ENCODE measurements at regions not wholly inside any gene's neighbourhood (a gene's known extent, or its start where the extent isn't known, plus 50 kb on each side); places are given as distances from the start of the nearest gene placed in this dataset.

DNA sequence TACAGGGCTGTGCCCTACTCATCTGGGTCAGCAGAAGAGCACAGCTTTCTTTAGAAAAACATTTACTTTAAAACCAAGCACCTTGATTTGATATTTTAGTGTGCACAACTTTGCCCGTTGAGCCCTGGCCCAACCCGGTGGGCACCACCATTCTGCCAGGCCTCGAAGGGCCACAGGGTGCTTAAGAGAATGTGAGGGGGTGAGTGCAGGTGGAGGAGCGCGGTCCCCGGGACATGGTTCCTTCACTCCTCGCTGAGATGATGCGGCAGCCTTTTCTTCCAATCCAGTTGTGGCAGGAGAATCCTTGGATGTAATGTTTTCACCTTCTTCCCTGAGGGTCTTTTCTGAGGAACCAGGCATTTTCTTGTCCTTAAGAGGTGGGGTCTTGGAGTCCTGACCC lies 119.0 kb downstream of the RPIA start:
- in situ Hi-C loops (cut with HindIII; ENCODE audit: low pct_ligation_motif_present, low sequenced_read_pairs) = no loop called here

DNA sequence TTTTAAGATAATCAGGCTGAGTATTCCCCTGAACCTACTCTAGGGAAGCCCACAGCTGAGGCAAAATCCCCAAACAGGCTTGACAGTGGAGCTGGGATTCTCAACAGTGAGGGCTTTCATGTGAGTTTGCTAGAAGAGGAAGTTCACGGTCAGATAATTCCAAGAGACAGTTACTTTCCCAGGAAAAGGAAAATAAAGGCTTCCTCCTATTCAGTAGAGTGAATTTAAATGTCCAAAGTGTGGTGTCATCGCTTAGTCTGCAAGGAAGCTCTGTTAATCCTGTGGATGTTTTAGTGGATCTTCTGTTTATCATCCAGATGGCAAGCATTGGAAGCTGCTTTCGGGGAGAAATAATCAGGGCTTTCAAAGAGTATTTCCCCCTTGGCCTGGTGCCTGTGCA lies 119.8 kb downstream of the RPIA start:
- H3K36me3 ChIP-seq (replicated peaks) = no peaks in the 10 kb centered on the region
- H3K27me3 ChIP-seq (replicated peaks) = no peaks in the 10 kb centered on the region
- no peak overlapping the region for H3K27ac ChIP-seq
- in situ Hi-C loops (cut with HindIII; ENCODE audit: low pct_ligation_motif_present, low sequenced_read_pairs) = no loop called here
- TF ChIP-seq, protein P1, sequence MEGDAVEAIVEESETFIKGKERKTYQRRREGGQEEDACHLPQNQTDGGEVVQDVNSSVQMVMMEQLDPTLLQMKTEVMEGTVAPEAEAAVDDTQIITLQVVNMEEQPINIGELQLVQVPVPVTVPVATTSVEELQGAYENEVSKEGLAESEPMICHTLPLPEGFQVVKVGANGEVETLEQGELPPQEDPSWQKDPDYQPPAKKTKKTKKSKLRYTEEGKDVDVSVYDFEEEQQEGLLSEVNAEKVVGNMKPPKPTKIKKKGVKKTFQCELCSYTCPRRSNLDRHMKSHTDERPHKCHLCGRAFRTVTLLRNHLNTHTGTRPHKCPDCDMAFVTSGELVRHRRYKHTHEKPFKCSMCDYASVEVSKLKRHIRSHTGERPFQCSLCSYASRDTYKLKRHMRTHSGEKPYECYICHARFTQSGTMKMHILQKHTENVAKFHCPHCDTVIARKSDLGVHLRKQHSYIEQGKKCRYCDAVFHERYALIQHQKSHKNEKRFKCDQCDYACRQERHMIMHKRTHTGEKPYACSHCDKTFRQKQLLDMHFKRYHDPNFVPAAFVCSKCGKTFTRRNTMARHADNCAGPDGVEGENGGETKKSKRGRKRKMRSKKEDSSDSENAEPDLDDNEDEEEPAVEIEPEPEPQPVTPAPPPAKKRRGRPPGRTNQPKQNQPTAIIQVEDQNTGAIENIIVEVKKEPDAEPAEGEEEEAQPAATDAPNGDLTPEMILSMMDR (IDR thresholded peaks at IDR 0.05; ENCODE audit: low read depth, low read length, missing control alignments) = no peak
- no peak for DNase-seq
- no peak overlapping the region for H3K4me3 ChIP-seq (ENCODE audit: low read depth, low read length)

More for the DNA sequence above, 119.0 kb downstream of the RPIA start:
- Histone ChIP-seq H3K27ac (no peak overlapping the region), H3K27me3 (replicated peaks) (no peaks in the 10 kb centered on the region), H3K4me3 (ENCODE audit: low read depth, low read length) (no peak overlapping the region), H3K36me3 (replicated peaks) (no peaks in the 10 kb centered on the region)
- TF ChIP-seq, protein P1 (IDR thresholded peaks at IDR 0.05; ENCODE audit: low read depth, low read length, missing control alignments) = no peak
- no peak for DNase-seq

DNA sequence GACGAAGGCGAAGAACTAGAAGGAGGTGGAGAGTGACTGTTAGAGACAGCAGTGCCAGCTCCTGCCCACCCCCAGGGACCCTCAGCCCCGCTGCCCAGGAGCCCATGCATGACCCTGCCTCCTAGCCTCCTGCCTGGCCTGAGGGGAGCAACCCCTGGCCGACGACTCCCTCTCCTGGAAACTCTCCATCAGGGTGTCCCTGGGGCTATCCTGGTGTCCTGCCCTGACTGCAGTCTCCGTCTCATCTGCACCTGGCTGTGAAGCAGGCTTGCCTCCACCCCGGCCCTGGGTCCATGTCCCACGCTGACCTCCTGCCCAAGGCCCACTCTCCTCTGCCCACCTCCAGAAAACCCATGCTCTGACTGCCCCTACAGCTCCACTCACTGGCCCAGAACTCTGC lies 120.2 kb downstream of the RPIA start:
- in situ Hi-C loops (cut with HindIII; ENCODE audit: low pct_ligation_motif_present, low sequenced_read_pairs) = no loop called here
- Histone ChIP-seq H3K27ac (no peak overlapping the region), H3K36me3 (replicated peaks) (no peaks in the 10 kb centered on the region), H3K4me3 (ENCODE audit: low read depth, low read length) (no peak overlapping the region), H3K27me3 (replicated peaks) (no peaks in the 10 kb centered on the region)
- no peak for DNase-seq
- TF ChIP-seq, protein P1 (IDR thresholded peaks at IDR 0.05; ENCODE audit: low read depth, low read length, missing control alignments) = no peak

DNA sequence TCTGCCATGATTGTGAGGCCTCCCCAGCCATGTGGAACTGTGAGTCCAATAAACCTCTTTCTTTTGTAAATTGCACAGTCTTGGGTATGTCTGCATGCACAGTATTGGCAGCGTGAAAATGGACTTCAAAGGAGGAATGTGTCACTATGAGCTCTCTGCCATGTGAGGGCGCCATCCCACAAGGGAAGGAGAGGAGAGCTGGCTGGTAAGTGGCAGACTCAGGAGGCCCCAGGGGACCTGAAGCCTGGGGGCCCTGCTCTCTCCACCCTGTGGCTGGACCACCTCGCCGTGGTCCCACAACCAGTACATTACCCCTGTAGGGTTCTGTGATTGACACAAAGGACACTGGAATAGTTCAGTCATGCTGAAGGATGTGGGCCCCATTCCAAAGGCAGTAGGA lies 122.1 kb downstream of the RPIA start:
- H3K4me3 ChIP-seq (ENCODE audit: low read depth, low read length) = no peak overlapping the region
- TF ChIP-seq, protein P1 (IDR thresholded peaks at IDR 0.05; ENCODE audit: low read depth, low read length, missing control alignments) = no peak
- H3K36me3 ChIP-seq (replicated peaks) = no peaks in the 10 kb centered on the region
- no peak for DNase-seq
- H3K27me3 ChIP-seq (replicated peaks) = no peaks in the 10 kb centered on the region
- in situ Hi-C loops (cut with HindIII; ENCODE audit: low pct_ligation_motif_present, low sequenced_read_pairs) = no loop called here
- no peak overlapping the region for H3K27ac ChIP-seq

DNA sequence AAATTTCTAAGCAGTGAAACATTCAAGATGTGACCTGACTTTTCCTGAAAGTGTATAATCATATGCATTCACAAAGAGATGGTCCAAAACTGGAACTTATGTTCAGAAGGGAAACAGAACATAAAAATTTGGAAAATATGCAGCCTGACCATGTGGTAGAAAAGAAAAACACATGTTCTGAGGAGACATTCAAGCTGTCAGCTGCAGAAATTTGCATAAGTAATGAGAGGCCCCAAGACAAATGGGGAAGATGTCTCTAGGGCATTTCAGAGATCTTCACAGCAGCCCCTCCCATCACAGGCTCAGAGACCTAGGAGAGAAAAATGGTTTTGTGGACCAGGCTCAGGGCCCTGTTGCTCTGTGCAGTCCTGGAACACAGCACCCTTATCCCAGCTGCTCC lies 123.8 kb downstream of the RPIA start:
- Histone ChIP-seq H3K27ac (no peak overlapping the region), H3K4me3 (ENCODE audit: low read depth, low read length) (no peak overlapping the region), H3K36me3 (replicated peaks) (no peaks in the 10 kb centered on the region), H3K27me3 (replicated peaks) (no peaks in the 10 kb centered on the region)
- TF ChIP-seq, protein P1 (IDR thresholded peaks at IDR 0.05; ENCODE audit: low read depth, low read length, missing control alignments) = no peak
- no peak for DNase-seq
- in situ Hi-C loops (cut with HindIII; ENCODE audit: low pct_ligation_motif_present, low sequenced_read_pairs) = no loop called here

DNA sequence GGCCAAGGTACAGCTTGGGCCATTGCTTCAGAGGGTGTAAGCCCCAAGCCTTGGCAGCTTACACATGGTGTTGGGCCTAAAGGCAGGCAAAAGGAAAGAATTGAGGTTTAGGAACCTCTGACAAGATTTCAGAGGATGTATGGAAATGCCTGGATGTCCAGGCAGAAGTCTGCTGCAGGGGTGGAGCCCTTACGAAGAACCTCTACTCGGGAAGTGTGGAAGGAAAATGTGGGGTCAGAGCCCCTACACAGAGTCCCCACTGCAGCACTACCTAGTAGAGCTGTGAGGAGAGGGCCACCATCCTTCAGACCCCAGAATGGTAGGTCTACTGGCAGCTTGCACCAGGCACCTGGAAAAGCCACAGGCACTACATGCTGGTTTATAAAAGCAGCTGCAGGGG lies 124.2 kb downstream of the RPIA start:
- Histone ChIP-seq H3K27me3 (replicated peaks) (no peaks in the 10 kb centered on the region), H3K36me3 (replicated peaks) (no peaks in the 10 kb centered on the region), H3K4me3 (ENCODE audit: low read depth, low read length) (no peak overlapping the region), H3K27ac (no peak overlapping the region)
- TF ChIP-seq, protein P1 (IDR thresholded peaks at IDR 0.05; ENCODE audit: low read depth, low read length, missing control alignments) = no peak
- in situ Hi-C loops (cut with HindIII; ENCODE audit: low pct_ligation_motif_present, low sequenced_read_pairs) = no loop called here
- no peak for DNase-seq

Data from brain microvascular endothelial cell (primary cell).